NCI-H128 (cell line): ENCODE measurements at regions not wholly inside any gene's neighbourhood (a gene's known extent, or its start where the extent isn't known, plus 50 kb on each side); places are given as distances from the start of the nearest gene placed in this dataset.
"Not testable (repeated sequence)": the region's sequence is repeated elsewhere in the genome, so short reads cannot be mapped to it uniquely, and the experiment has no call there.

Source experiments
- DNase-seq: peaks from one replicate; lab custom pipeline; 2025; ENCODE audit not compliant: unreplicated experiment; lab: John Stamatoyannopoulos, UW

- DNase-seq = no peak
Measured at GRCh38 chr10:35778306-35778705, 136.2 kb upstream of the FZD8 start.

GRCh38 chr10:35776557-35776956, 134.5 kb upstream of the FZD8 start:
- DNase-seq = not testable (repeated sequence)

GRCh38 chr10:35774109-35774508, 132.0 kb upstream of the FZD8 start:
- DNase-seq = no peak

- no peak for DNase-seq
Measured at GRCh38 chr10:35770817-35771355, 128.8 kb upstream of the FZD8 start.

- DNase-seq = no peak
Measured at GRCh38 chr10:35769795-35770194, 127.7 kb upstream of the FZD8 start.

GRCh38 chr10:35768731-35769130, 126.6 kb upstream of the FZD8 start:
- DNase-seq = no peak

- DNase-seq = no peak
Measured at GRCh38 chr10:35768011-35768410, 125.9 kb upstream of the FZD8 start.

- no peak for DNase-seq
Measured at GRCh38 chr10:35765996-35766395, 123.9 kb upstream of the FZD8 start.

GRCh38 chr10:35765066-35765527, 123.0 kb upstream of the FZD8 start:
- DNase-seq = no peak

GRCh38 chr10:35762311-35763030, 120.4 kb upstream of the FZD8 start:
- DNase-seq = no peak

GRCh38 chr10:35758076-35758475, 116.0 kb upstream of the FZD8 start:
- DNase-seq = no peak

- DNase-seq = no peak
Measured at GRCh38 chr10:35754519-35754918, 112.4 kb upstream of the FZD8 start.

GRCh38 chr10:35752469-35753461, 110.7 kb upstream of the FZD8 start:
- DNase-seq = no peak

- no peak for DNase-seq
Measured at GRCh38 chr10:35751347-35751746, 109.3 kb upstream of the FZD8 start.

GRCh38 chr10:35749230-35749629, 107.1 kb upstream of the FZD8 start:
- DNase-seq = no peak

- no peak for DNase-seq
Measured at GRCh38 chr10:35745617-35746403, 103.7 kb upstream of the FZD8 start.

GRCh38 chr10:35743851-35744250, 101.8 kb upstream of the FZD8 start:
- no peak for DNase-seq

GRCh38 chr10:35743351-35743750, 101.3 kb upstream of the FZD8 start:
- DNase-seq = no peak

- DNase-seq = no peak
Measured at GRCh38 chr10:35739998-35740397, 97.9 kb upstream of the FZD8 start.

- DNase-seq = no peak
Measured at GRCh38 chr10:35735412-35735811, 93.3 kb upstream of the FZD8 start.

GRCh38 chr10:35731828-35732227, 89.7 kb upstream of the FZD8 start:
- no peak for DNase-seq
